ENCODE measurements at regions not wholly inside any gene's neighbourhood (a gene's known extent, or its start where the extent isn't known, plus 50 kb on each side); places are given as distances from the start of the nearest gene placed in this dataset.

DNA sequence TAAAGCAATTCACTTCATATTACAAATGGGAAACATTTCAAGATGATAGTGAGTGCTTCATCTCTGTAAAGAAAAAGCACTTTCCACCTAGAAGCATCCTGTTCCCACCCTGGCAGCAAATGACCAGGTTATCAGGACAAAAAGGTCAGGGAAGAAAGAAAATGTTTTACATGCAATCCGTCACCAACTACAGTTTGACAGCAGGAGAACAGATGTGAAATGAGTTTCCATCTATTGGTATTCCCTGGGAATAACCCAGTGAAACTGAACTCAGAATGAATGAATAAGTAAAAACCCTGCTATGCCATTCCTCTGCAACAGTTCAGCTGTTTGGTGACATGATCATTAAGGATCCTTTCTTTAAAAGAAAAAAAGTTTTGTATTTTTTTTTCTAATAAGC is 67.6 kb downstream of the HTR1A start:
- TF ChIP-seq, protein P1, sequence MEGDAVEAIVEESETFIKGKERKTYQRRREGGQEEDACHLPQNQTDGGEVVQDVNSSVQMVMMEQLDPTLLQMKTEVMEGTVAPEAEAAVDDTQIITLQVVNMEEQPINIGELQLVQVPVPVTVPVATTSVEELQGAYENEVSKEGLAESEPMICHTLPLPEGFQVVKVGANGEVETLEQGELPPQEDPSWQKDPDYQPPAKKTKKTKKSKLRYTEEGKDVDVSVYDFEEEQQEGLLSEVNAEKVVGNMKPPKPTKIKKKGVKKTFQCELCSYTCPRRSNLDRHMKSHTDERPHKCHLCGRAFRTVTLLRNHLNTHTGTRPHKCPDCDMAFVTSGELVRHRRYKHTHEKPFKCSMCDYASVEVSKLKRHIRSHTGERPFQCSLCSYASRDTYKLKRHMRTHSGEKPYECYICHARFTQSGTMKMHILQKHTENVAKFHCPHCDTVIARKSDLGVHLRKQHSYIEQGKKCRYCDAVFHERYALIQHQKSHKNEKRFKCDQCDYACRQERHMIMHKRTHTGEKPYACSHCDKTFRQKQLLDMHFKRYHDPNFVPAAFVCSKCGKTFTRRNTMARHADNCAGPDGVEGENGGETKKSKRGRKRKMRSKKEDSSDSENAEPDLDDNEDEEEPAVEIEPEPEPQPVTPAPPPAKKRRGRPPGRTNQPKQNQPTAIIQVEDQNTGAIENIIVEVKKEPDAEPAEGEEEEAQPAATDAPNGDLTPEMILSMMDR (IDR thresholded peaks at IDR 0.05; ENCODE audit: low read depth, low read length) = no peak
- no peak overlapping the region for H3K4me3 ChIP-seq (ENCODE audit: low read depth, low read length)

DNA sequence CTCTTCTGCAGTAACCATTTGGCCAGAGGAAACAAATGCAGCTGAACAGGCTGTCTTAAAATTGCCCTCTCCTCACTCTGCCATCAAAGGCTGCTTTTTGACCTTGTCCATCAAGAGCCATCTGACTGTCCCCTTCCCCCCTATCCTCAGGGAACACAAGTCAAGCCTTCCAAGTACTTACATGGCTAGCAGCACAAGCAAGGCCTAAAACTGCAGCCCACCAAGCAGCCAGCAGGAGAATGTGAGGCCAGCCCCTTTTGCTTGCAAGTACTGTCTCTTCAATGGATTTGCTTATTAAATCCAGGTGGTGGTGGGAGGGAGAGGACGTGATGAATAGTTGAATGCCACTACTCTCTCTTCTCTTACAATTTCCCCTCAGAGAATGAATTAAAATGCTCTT is 83.5 kb downstream of the HTR1A start:
- TF ChIP-seq, protein P1 (IDR thresholded peaks at IDR 0.05; ENCODE audit: low read depth, low read length) = no peak
- no peak overlapping the region for H3K4me3 ChIP-seq (ENCODE audit: low read depth, low read length)

DNA sequence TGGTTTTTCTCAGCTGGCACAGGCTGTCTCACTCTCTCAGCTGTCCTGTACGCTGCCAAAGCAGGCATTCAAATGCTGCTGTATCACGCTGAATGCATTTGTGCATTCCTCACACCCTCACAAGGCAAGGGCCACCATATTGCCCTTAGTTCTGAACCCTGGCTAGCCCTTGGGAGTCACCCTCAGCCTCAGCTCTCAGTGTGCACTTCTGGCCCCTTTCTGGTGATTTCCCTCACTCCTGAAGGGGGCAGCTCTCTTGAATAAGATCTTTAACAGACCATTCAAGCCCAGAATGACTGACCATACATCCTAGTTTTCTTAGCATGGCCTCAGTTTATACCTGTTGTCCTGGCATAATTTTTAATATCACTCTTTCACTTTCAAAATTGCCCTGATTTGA is 84.3 kb downstream of the HTR1A start:
- TF ChIP-seq, protein P1 (IDR thresholded peaks at IDR 0.05; ENCODE audit: low read depth, low read length) = no peak
- H3K4me3 ChIP-seq (ENCODE audit: low read depth, low read length) = no peak overlapping the region

DNA sequence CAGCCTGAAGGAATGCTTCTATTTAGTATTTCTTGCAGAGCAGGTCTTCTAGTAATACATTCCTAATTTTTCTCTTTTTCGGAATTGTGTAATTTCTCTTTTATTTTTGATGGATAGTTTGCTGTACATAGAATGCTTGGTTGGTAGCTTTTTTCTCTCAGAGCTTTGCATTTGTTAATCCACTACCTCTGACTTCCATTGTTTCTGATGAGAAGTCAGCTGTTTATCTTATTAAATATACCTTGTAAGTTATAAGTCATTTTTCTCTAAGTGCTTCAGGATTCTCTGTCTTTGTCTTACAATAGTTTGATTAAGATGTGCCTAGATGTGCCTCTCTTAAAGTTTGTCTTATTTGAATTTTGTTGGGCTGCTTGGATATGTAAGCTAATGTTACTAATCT is 101.9 kb downstream of the HTR1A start:
- H3K4me3 ChIP-seq (ENCODE audit: low read depth, low read length) = no peak overlapping the region
- TF ChIP-seq, protein P1 (IDR thresholded peaks at IDR 0.05; ENCODE audit: low read depth, low read length) = no peak

DNA sequence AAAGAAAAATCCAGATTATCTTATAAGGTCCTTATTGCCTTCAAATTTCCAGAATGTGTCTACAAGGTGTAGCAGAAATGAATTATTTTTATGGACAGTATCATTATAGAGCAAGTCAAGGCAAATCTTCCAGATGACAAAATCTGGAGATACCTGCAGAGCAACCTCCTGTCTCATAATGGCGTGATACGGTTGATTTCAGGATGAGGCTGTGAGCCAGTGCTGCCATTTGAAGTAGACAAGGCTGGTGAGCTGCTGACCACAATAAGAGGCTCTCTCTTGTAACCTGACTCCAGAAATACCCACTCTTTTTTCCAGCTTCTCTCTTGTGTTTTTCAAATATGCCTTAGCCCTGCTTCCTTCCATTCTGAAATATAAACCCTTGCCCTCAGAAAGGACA is 108.2 kb downstream of the HTR1A start:
- TF ChIP-seq, protein P1 (IDR thresholded peaks at IDR 0.05; ENCODE audit: low read depth, low read length) = no peak
- no peak overlapping the region for H3K4me3 ChIP-seq (ENCODE audit: low read depth, low read length)

DNA sequence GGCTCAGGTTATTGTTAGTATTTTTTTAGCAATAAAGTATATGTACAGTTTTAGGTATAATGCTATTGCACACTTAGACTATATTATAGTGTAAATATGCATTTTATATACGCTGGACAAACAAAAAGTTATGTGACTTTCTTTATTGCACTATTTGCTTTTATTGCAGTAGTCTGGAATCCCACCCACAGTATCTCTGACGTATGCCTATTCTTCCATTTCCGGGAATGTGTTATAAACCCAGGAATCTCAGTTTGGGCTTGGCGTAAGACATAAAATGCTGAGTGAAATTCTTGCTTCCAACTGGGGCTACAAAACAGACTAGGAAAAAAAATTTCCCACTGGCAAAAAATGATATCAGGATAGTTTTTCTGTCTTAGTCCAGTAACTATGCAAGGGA is 119.1 kb downstream of the HTR1A start:
- H3K4me3 ChIP-seq (ENCODE audit: low read depth, low read length) = no peak overlapping the region
- TF ChIP-seq, protein P1 (IDR thresholded peaks at IDR 0.05; ENCODE audit: low read depth, low read length) = no peak

DNA sequence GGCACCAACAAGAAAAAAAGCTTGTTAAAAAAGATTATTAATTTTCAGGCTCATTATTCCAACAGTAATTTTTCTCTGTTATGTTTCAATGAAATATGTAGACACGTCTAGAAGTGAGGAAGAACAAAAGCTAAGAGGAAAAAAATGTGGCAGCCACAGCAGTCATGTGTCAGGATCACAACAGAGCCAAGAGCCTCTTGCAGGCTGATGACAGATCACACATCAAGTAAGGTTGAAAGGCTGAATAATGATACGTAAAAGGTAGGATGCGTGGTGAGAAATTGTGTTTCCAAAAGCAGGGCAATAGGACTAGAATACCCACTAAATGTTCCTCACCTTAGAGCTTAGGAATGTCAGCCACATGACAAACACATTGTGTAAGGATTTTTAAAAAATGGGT is 124.8 kb downstream of the HTR1A start:
- H3K4me3 ChIP-seq (ENCODE audit: low read depth, low read length) = no peak overlapping the region
- TF ChIP-seq, protein P1 (IDR thresholded peaks at IDR 0.05; ENCODE audit: low read depth, low read length) = no peak
